ENCODE measurements at regions not wholly inside any gene's neighbourhood (a gene's known extent, or its start where the extent isn't known, plus 50 kb on each side); places are given as distances from the start of the nearest gene placed in this dataset.
"Not testable (repeated sequence)": the region's sequence is repeated elsewhere in the genome, so short reads cannot be mapped to it uniquely, and the experiment has no call there.

DNA sequence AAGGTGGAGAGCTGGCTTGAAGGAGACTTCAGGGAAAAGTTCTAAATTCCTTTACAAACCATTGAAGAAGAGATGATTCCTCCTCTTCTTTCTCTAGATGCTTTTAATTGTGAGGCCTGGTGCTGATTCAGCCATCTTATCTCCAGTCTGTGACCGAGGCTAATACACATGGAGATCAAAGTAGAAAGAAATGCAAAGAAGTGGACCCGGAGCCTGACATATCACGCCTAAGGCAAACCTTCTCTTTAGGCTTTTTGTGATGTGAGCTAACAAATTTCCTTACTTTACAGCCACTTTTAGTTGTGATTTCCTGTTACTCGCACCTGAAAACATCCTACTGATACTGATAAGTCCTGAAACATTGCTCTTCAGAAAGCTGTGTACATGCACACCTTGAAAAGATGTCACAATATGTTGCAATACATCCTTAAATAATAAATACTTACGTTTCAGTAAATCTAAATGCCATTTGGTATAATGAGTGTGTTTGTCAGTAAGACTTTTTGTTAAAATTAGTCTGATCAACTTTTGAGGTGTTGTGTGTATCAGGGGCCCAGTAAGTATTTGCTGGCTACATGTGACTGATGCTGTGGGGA, 192.4 kb downstream of the BAMBI start:
- DNase-seq, result no peak

DNA sequence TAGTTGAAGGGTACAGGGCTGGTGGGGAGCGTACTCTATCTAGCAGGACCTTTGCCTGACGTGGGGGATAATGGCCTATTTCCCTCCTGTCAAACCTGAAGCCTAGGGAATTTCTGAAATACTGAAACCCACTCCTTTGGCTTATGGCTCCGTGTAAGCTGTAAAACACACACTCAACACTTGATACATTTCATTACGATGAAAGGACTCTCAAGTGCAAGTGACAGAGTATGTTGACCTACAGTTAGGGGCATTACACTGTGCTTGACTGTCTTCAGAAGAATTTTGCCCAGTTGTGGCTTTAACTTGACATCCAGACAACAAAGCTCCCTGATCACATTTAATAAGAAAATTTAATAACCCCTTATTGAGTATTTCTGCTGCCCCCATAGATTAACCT, 194.3 kb downstream of the BAMBI start:
- DNase-seq, result no peak

DNA sequence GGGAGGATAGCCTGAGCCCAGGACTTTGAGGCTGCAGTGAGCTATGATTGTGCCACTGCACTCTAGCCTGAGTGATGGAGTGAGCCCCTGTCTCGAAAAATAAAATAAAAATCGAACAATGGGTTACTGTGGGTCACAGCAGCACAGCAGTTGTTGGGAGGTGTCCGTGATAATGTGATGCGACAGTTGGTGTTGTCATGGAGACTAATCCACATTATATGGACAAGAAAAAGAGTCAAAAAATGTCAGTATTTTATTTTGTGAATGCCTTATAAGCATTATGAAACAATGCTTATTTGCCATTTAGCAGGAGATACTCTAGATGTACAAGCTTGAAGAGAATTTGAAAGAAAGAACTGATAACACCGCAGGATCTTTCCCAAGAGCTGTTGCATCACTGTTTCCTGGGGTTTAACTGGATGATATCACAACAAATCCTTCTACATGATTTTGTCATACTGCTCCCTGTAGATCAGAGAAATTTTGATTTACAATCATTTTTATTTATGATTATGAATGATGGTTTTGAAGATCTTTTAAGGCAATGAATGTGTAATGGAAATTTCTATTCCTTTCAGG, 195.4 kb downstream of the BAMBI start:
- DNase-seq, result no peak

DNA sequence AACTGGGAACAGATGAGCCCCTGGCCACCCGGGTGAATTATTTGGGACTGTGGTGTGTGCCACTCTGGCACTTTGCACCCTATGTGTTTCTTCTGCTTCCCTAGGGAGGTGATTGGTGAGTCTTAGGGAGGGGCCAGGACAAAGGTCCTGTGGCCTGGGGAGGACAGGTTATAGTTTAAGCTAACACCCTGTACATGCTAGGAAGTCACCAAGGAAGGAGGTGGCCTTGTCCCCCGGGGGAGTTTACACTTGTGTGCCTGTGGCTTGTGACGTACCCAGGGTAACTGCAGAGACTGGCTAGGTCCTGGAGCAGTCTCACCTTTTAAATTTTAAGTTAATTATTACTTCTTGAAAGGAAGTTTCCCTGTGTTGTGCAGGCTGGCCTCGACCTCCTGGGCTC, 196.2 kb downstream of the BAMBI start:
- no peak for DNase-seq

DNA sequence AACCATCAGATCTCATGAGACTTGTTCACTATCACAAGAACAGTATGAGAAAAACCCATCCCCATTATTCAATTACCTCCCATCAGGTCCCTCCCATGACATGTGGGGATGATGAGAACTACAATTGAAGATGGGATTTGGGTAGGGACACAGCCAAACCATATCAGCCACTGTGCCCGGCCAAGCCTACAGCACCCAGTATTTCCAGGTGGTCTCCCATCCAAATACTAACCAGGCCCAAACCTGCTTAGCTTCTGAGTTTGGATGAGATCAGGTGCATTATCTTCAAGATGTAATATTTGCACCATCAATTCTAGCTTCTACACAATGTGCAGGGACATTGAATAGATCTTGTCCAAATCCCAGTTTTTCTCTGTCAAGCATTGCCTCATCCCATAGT, 196.9 kb downstream of the BAMBI start:
- DNase-seq, result no peak

DNA sequence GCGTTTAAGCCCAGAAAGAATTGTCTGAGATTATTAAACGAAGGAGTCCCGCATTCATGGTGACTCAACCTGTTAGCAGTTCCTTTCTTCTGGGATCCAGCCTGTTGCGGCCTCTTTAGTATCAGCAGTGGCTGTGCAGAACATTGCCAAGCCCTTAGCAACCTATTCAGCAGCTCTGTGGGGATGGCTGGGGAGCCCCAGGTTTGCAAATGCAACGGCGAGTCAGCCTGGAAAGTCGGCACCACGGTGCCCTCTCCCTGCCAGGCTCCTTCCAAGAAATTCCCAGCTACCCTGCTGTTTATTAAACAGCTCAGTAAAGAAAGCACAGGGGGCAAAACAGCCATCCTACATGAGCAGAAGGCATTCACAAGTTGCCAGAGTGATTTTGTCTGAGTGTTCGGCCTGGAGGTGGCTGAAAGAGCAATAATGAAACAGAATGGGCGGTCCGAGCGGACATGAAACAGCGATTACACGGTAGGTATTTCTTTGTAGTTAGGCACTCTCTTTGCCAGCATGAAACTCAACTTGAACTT, 198.3 kb downstream of the BAMBI start:
- no peak for DNase-seq

DNA sequence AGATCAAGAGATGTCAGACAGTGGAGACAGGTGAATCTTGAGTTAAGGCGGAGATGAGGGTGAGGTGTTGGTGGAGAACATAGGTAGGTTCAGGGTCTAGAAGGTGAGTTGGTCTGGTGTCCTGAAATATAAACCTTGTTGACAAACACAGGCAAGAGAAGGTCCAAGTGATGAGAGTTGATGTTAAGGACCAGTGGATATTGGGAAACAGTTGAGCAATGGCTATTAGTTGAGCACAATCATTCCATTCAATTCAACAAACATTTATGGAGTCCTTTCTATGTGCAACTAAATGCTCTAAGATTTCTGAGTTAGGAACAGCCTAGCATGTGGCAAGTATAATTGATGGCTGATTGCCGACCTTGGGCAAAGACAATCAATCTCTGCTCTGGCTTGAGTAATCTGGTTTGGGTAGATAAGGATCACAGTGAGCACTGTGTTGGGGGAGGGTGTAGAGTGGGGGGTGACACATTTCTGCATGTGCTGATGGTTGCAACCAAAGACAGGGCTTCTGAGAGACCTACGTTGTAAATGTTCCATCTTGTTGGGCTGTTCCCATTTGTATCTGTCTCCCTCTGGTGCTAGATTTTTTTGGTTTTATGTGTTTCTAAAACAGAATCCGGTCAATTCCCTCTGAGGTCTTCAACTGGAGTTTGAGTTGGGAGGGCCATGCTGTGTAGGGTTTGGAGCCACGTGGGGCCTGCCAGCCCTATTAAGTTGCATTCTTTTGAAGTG, 201.1 kb downstream of the BAMBI start:
- no peak for DNase-seq

DNA sequence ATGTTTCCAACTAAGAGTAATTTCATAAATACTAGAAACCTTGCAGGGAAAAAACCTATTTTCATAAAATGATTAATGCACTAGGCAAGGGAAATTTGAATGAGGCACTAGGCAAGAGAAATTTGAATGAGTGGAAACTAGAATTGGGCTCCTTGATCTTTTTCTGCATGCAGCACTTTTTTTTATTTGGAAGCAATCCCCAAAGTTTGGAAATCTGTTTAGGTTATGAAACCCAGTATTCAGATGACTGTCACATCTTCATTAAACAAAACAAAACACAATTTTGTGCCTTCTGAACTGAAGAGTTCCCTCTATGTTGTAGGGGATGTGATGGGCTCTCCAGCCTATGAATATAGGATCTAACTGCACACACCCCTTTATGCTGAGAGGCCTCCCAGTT, 201.9 kb downstream of the BAMBI start:
- DNase-seq, result no peak

DNA sequence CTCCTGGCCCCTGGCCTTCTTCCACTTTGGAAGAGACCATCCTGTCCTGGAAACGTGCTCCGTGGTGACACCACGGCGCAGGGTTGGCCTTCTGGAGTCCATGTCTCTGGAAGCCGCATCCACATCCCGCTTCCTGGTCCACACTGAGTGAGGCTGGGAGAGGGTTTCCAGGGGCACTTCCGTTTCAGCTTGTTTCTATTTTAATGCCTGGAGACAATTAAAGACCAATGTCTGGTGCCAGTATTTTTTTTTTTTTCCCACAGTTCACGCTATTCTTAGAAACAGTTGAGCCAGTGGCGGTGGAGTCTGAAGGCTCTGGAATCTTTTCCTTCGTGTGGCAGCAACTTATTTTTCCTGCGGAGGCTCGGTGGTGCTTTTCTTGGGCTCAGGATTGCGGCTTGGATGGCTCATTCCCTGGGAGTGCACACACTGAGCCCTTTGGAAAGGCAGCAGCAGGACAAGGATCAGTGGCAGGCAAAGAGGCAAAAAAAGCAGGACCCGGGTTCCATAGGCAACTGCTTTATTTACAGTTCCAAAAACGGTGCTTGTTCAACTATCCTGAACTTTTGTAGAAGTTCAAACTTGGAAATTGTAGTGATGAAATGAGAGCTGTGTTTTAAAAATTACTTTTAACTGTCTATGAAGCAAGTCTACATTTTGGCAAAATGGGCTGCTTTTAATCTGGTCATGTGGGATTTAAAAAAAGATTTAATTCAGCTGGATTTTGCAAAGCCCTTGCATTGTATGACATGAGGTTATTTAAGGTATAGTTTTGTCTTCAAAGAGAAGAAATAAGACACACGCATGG, 202.8 kb downstream of the BAMBI start:
- DNase-seq, result no peak

DNA sequence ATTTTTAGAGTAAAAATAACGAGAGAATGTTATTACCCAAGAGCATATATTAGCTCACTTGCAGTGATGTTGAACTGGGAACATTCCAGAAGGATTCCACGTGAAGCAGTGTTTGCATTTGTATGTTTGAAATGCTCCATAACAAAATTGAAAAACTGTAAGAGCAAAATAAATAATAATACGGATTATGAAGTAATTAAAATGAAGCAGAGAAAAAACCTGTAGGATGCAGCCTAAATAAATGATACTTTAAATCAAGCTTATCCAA, 203.3 kb downstream of the BAMBI start:
- DNase-seq, result no peak

DNA sequence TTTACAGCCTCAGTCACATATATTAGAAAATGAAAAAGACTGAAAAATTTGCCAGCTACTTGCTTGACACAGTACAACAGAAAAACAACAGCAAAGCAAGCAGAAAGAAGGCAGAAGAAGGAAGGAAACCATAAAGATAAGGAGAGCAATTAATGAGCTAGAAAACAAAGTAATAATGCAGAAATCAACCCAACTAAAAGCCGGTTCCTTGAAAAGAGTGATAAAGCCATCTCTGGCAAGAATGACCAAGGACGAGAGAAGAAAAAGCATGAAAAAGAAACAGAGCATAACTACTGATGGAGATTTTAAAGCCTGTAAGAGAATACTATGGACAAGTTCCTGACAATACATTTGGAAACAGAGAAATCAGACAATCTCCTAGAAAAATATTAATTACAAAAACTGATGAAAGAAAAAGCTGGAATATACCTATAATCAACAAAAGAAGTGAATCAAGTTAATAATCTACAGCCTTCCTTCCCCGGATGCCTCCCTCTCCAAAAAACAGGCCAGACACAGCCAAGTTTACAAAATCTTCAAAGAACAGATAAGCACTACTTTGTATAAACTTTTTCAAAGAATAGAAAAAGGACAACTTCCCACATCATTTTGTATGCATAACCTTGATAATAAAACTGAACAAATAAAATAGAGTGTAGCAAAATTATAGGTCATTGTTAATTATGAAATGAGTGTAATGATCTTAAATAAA, 204.0 kb downstream of the BAMBI start:
- DNase-seq, result no peak

DNA sequence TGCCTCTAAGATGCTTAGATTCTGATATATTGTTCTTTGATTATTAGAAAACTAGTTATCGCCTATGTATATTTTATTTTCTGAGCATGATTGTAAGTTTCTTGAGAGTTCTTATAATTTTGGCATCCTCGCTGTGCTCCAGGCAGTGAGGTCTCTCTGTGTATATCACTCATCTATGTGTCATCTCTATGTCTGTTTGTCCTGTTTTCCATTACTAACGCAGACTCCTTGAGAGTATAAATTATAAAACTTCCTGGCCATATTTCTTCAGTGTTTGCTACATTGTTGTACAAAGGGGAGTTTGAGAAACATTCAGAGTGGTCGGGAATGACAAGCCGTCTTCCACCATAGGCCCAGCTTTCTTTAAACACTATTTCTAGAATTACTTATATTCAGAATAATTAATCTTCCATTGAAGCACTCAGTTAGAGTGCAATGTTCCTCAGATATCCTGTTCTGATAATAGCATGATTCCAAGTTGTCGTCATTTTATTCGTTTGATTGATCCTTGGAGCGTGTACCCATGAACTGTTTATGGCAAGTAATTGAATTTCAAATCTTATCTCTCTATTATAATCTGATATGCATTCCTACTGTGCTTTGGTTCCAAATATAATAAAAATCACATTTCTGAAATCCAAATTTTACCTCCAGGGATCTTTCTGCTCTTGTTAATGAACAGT, 206.6 kb downstream of the BAMBI start:
- no peak for DNase-seq

DNA sequence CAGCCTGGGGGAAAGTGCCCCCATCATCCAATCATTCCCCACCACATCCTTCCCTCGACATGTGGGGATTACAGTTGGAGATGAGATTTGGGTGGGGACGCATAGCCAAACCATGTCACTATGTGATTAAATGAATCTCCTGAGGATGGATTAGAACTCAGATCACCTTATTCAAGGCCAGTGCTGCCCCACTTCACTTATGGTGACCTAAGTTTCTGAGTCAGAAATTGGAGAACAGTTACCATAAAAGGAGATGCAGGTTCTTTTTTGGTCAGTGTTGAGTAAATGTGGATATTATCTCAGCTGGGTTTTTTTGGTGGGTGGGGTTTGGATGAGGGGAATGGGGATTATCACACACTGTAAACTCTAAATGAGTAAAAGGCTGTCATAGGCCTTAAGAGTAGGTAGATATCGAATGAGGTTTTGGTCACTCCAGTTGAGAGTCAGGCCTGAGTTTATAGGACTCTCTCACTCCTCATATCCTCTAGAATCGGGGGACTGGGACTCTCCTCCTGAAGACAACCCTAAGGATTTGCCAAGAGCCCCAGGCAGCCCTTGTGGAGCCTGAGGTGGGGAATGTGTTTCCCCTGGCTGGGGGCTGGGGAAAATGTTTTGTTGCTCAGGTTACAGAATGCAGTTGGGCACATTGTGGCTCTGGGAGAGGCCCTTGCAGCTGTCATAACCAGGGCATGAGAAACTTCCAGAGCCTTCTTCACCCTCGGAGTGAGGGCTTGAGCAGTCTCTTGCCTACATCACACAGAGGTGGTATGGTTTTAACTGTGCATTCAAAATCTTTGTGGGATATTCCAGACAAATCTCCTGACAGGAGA, 213.0 kb downstream of the BAMBI start:
- no peak for DNase-seq

DNA sequence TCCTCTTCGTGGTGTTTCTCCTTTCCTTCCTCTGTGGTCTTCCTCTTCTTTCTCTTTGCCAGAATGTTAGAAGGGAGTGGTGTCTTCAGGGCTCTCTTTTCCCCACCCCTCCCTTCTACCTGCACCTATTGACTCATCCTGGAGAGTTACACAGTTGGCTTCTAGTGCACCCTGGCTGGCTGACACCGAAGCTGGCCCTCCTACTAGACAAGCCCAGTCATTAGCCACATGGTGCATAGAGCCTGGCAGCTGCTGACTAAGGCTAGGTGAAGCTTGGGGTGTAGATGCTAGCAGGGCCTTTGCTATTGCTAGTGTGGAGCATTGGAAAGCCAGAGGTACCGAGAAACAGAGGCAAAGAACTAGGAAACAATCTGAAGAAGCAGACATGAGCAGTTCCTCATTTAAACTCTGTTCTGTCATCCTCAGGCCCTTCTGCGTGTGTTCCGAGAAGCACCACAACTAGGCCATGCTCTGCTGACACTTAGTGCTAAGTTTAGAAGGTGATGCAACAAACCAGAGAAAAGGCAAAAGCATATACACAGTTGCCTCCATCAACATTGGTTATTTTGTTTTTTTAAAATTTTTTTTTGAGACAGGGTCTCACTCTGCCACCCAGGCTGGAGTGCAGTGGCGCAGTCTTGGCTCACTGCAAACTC, 213.9 kb downstream of the BAMBI start:
- no peak for DNase-seq

DNA sequence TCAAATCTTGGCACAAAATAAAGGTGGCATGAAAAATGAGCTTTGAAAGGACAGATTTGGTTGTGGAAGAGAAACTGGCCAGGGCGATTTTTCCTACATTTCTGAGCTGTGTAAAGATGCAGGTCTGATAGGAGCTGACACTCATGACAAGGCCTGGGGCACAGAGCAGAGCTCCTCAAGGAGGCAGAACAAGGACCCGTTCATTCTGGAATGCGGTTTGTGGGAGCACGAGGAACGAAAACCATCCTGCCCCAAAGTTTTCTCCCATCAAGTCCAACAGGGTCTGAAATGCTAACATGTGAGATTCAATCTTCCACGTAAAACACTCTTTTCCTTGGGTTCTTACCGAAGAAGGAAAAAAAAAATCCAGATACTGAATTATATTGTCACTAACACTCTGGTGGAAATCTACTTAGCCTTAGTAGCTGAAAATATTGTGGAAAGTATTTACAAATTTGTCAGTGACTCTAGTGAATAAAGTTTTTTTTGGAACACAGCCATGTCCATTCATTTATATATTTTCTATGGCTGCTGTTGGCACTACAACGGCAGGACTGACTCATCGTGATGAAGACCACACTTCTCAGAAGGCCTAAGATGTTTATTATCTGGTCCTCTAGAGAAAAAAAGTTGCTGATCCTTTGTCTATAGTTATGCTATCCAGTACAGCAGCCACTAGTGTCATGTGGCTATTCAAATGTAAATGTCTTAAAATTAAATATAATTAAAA, 215.7 kb downstream of the BAMBI start:
- no peak for DNase-seq

DNA sequence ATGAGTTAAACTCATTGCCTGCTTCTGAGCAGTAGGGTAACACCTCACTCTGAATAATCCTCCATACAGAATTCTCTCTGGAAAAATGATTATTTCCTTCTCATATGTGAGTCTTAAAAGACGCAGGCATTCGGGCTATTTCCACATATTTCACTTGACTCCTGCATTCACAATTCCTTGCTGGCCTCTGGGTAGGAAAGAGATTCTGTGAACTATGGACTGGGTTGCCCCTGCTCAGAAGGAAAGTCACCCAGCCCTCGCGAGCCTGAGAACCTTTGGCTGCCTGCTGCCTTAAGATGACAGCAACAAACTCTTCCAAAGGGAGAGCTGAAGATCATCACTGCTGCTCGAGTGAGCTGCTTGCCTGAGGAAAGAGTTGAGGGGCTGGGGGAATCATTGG, 216.8 kb downstream of the BAMBI start:
- no peak for DNase-seq

DNA sequence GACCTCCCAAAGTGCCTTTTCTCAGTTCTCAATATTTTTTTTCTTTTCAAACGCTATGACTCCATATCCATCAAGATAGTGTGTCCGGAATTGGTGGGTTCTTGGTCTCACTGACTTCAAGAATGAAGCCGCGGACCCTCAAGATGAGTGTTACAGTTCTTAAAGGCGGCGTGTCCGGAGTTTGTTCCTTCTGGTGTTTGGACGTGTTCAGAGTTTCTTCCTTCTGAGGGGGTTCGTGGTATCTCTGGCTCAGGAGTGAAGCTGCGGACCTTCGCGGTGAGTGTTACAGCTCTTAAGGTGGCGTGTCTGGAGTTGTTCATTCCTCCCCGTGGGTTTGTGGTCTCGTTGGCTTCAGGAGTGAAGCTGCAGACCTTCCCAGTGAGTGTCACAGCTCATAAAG, 218.3 kb downstream of the BAMBI start:
- not testable (repeated sequence) for DNase-seq

DNA sequence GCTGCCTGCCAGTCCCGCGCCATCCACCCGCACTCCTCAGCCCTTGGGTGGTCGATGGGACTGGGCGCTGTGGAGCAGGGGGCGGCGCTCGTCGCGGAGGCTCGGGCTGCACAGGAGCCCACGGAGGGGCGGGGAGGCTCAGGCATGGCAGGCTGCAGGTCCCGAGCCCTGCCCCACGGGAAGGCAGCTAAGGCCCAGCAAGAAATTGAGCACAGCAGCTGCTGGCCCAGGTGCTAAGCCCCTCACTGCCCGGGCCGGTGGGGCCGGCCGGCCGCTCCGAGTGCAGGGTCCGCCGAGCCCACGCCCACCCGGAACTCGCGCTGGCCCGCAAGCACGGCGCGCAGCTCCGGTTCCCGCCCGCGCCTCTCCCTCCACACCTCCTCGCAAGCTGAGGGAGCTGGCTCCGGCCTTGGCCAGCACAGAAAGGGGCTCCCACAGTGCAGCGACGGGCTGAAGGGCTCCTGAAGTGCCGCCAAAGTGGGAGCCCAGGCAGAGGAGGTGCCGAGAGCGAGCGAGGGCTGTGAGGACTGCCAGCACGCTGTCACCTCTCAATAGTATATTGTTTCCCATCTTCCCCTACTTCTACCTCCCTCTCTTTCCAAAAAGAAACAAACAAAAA, 219.6 kb downstream of the BAMBI start:
- DNase-seq, result not testable (repeated sequence)

DNA sequence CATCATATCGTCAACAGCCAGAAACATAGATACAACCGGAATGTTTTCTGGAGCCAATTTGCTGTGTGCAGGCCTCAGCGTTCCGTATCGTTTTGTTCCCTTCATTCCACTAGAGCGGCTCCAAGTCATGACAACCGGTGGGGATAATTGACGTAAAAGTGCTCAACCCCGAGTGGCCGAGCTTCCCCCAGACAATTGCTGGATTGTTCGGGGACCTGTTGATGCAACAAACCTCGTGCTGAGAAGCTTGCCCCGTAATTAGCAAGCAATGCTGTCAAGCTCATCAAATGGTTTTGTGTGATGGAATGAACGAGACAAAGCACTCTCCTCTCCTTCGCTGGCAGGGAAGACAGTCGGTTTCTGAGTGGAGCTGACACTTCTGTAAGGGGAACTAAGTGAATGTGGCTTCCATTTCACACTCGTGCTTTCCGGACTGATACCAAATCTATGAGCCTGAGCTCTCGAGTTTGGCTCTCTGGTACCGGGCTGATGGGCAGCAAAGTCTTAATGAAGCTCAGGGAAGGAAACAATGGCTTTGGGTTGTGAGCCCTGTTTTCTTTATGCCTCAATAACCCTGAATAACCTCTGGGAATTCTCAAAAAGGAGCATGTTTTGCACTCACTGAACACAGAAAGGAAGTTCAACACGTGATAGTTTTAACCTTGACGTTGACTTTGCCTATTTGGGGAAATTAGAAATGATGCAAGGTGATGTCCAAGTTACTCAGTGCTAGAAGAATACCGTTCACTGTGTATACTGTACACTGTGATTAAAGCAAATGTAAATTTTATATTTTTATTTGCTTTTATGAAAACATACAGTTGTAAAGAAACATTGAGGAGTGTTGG, 220.5 kb downstream of the BAMBI start:
- DNase-seq, result no peak

All from NCI-H2171 (cell line).